Testis (tissue), 2 donors: ENCODE measurements at regions not wholly inside any gene's neighbourhood (a gene's known extent, or its start where the extent isn't known, plus 50 kb on each side); places are given as distances from the start of the nearest gene placed in this dataset.

Experiments
- DNase-seq: peaks from one replicate; pipeline ENCODE4 v3.0.0-alpha.2; 2019
- H3K27ac ChIP-seq, 2 donors: fragments of 200-600 bp; sonication (generic); one replicate each; pipeline ENCODE4 v1.5.1; 2019
- H3K27me3 ChIP-seq: fragments of 200-600 bp; sonication (generic); one replicate; pipeline ENCODE4 v1.5.1; 2019
- H3K36me3 ChIP-seq: fragments of 200-600 bp; sonication (generic); one replicate; pipeline ENCODE4 v1.5.1; 2017; ENCODE audit warnings: low read depth; ENCODE audit errors: missing control alignments
- H3K4me1 ChIP-seq: fragments of 200-600 bp; sonication (generic); one replicate; pipeline ENCODE4 v1.5.1; 2019
- H3K4me3 ChIP-seq, 2 donors: fragments of 200-600 bp; sonication (generic); one replicate each; pipeline ENCODE4 v1.5.1; 2017 to 2019
- H3K9me3 ChIP-seq: fragments of 200-600 bp; sonication (generic); one replicate; pipeline ENCODE4 v1.5.1; 2017
- CTCF ChIP-seq, 3 experiments: fragments of 450-650 bp in 2 of 3; fragments of 200-600 bp in 1 of 3; sonication (generic) in 1 of 3; IDR thresholded peaks; one replicate each; pipeline ENCODE4 v1.5.1; 2016 to 2019; ENCODE audit warnings: antibody characterized with exemption in 3 of 3, mild to moderate bottlenecking in 2 of 3, moderate library complexity in 1 of 3
- POLR2A ChIP-seq: fragments of 450-650 bp; IDR thresholded peaks from one replicate; pipeline ENCODE4 v1.6.1; 2017; ENCODE audit warnings: antibody characterized with exemption, mild to moderate bottlenecking, moderate library complexity
- WGBS, 2 donors: methylation state at CpG; one replicate each; pipeline ENCODE4 v1.1.5; 2018; 5-methylcytosine and 5-hydroxymethylcytosine counted together
- intact Hi-C: fragments of 100-400 bp; cut with DNase I; formaldehyde crosslinking; loops from one replicate; pipeline ENCODE4 v1.15.1; 2023; ENCODE audit warnings: low total_unique reads

DNA sequence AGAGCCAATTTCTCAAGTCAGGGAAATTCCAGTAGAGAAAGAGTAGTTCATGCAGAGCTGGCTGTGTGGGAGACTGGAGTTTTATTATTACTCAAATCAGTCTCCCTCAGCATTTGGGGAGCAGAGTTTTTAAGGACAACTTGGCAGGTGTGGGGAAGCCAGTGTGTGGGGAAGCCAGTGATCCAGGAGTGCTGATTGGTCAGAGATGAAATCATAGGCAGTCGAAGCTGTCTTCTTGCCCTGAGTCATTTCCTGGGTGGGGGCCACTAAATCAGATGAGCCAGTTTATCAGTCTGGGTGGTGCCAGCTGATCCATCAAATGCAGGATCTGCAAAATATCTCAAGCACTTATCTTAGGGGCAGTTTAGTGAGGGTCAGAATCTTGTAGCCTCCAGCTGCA is 194.6 kb upstream of the NRG3 start:
- Histone ChIP-seq H3K27ac (no peak overlapping the region), H3K4me3 (no peak overlapping the region), H3K4me1 (no peaks in the 10 kb centered on the region), H3K36me3 (no peaks in the 10 kb centered on the region), H3K9me3 (no peaks in the 10 kb centered on the region), H3K27me3 (no peaks in the 10 kb centered on the region)
- intact Hi-C loops = no loop called here
- no peak for DNase-seq
- WGBS, 2 donors = 45 to 73% methylated on average over 1 of the region's 1 CpG
- TF ChIP-seq CTCF (IDR thresholded peaks at IDR 0.05) = no peak
- TF ChIP-seq POLR2A = no peak

DNA sequence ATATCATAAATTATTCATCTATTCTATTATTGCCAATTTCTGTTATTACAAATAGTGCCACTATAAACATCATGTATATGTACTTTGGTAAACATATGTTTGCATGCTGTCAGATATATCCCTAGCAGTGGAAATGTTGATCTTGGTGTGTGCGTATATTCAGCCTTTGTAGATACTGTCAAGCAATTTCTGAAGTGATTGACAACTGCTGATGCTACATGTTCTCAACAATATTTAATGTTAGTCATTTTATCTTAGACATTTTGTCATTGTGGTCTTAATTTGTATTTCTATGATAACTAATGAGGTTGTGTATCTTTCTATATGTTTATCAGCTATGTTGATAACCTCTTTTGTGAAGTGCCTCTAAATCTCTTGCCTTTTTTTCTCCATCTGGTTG is 186.5 kb upstream of the NRG3 start:
- H3K27ac ChIP-seq = no peak overlapping the region
- intact Hi-C loops = no loop called here
- no peaks in the 10 kb centered on the region for H3K4me1 ChIP-seq
- no peaks in the 10 kb centered on the region for H3K27me3 ChIP-seq
- H3K36me3 ChIP-seq = no peaks in the 10 kb centered on the region
- H3K9me3 ChIP-seq = no peaks in the 10 kb centered on the region
- DNase-seq = no peak
- 98 to 100% methylated on average over 1 of the region's 1 CpG for whole genome bisulfite sequencing, 2 donors
- no peak for TF ChIP-seq POLR2A
- no peak for TF ChIP-seq CTCF (IDR thresholded peaks at IDR 0.05)
- no peak overlapping the region for H3K4me3 ChIP-seq

- no peak overlapping the region for H3K4me3 ChIP-seq
- 57 to 64% methylated on average over 5 to 9 of the region's 9 CpGs for WGBS, 2 donors
- peak; percentile 20 for DNase-seq
- H3K9me3 ChIP-seq = no peaks in the 10 kb centered on the region
- TF ChIP-seq CTCF (IDR thresholded peaks at IDR 0.05) (no peak), POLR2A (no peak)
- no peak overlapping the region for H3K27ac ChIP-seq
- no peaks in the 10 kb centered on the region for H3K4me1 ChIP-seq
- intact Hi-C loops = no loop called here
- no peaks in the 10 kb centered on the region for H3K27me3 ChIP-seq
- H3K36me3 ChIP-seq = no peaks in the 10 kb centered on the region
Measured at GRCh38 chr10:81696609-81697388, 178.2 kb upstream of the NRG3 start.

GRCh38 chr10:81704596-81704995 is 170.4 kb upstream of the NRG3 start:
- TF ChIP-seq CTCF (IDR thresholded peaks at IDR 0.05) (no peak), POLR2A (no peak)
- no peak overlapping the region for H3K4me3 ChIP-seq
- H3K9me3 ChIP-seq = no peaks in the 10 kb centered on the region
- no peaks in the 10 kb centered on the region for H3K4me1 ChIP-seq
- WGBS, 2 donors = 82% methylated on average over 1 of the region's 1 CpG; no CpG with 5 or more reads in 1 of the 2 donors
- no peaks in the 10 kb centered on the region for H3K36me3 ChIP-seq
- intact Hi-C loops = no loop called here
- no peak overlapping the region for H3K27ac ChIP-seq
- no peaks in the 10 kb centered on the region for H3K27me3 ChIP-seq
- DNase-seq = no peak

DNA sequence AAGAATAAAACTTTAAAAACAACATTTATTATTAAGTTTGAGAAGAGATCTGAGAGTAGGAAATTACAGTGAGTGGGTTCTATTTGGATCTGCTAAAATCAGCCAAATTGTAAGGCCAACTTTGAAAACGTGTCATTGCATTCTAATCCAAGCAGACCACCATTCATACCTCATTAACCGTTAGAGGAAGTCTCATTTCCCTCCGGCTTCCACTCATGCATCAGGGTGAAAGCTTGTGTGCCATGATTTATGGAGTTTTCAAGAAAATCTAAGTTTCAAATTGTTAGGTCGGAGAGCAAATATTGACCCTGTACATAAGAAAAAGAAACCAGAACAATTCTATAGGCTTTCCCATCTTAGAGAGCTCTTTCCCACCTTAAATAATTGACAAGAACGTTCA is 166.6 kb upstream of the NRG3 start:
- no peaks in the 10 kb centered on the region for H3K4me1 ChIP-seq
- H3K27ac ChIP-seq = no peak overlapping the region
- no peaks in the 10 kb centered on the region for H3K9me3 ChIP-seq
- WGBS, 2 donors = 54 to 69% methylated on average over 5 of the region's 5 CpGs
- no peaks in the 10 kb centered on the region for H3K27me3 ChIP-seq
- no peak overlapping the region for H3K4me3 ChIP-seq
- no peak for DNase-seq
- TF ChIP-seq POLR2A (no peak), CTCF (IDR thresholded peaks at IDR 0.05) (no peak)
- no peaks in the 10 kb centered on the region for H3K36me3 ChIP-seq
- intact Hi-C loops = no loop called here
